ENCODE measurements at regions not wholly inside any gene's neighbourhood (a gene's known extent, or its start where the extent isn't known, plus 50 kb on each side); places are given as distances from the start of the nearest gene placed in this dataset.
"Not testable (repeated sequence)": the region's sequence is repeated elsewhere in the genome, so short reads cannot be mapped to it uniquely, and the experiment has no call there.

- no peak for DNase-seq
- no peaks in the 10 kb centered on the region for H3K27me3 ChIP-seq (replicated peaks; ENCODE audit: control insufficient read depth, insufficient read depth, low read length, poor library complexity, severe bottlenecking)
- no peaks in the 10 kb centered on the region for H3K36me3 ChIP-seq (ENCODE audit: control insufficient read depth, insufficient read depth, low read length)
- H3K27ac ChIP-seq (ENCODE audit: insufficient read depth, low read length, poor library complexity, severe bottlenecking) = no peak overlapping the region
- no peak overlapping the region for H3K4me3 ChIP-seq (ENCODE audit: insufficient read depth, low read depth, low read length, poor library complexity, severe bottlenecking)
- no peaks in the 10 kb centered on the region for H3K9me3 ChIP-seq (ENCODE audit: control insufficient read depth, low read length)
- no peaks in the 10 kb centered on the region for H3K4me1 ChIP-seq (ENCODE audit: control insufficient read depth, insufficient read depth, low read length, poor library complexity, severe bottlenecking)
These were observed 158.5 kb upstream of the AFDN start for GRCh38 chr6:167668019-167668753.

- Histone ChIP-seq H3K27ac (ENCODE audit: insufficient read depth, low read length, poor library complexity, severe bottlenecking) (no peak overlapping the region), H3K4me1 (ENCODE audit: control insufficient read depth, insufficient read depth, low read length, poor library complexity, severe bottlenecking) (no peaks in the 10 kb centered on the region), H3K4me3 (ENCODE audit: insufficient read depth, low read depth, low read length, poor library complexity, severe bottlenecking) (no peak overlapping the region), H3K27me3 (replicated peaks; ENCODE audit: control insufficient read depth, insufficient read depth, low read length, poor library complexity, severe bottlenecking) (no peaks in the 10 kb centered on the region), H3K9me3 (ENCODE audit: control insufficient read depth, low read length) (no peaks in the 10 kb centered on the region), H3K36me3 (ENCODE audit: control insufficient read depth, insufficient read depth, low read length) (no peaks in the 10 kb centered on the region)
- DNase-seq = no peak
These were observed 157.8 kb upstream of the AFDN start for GRCh38 chr6:167668754-167669552.

GRCh38 chr6:167669553-167669849, 157.2 kb upstream of the AFDN start:
- Histone ChIP-seq H3K27me3 (replicated peaks; ENCODE audit: control insufficient read depth, insufficient read depth, low read length, poor library complexity, severe bottlenecking) (no peaks in the 10 kb centered on the region), H3K36me3 (ENCODE audit: control insufficient read depth, insufficient read depth, low read length) (no peaks in the 10 kb centered on the region), H3K4me3 (ENCODE audit: insufficient read depth, low read depth, low read length, poor library complexity, severe bottlenecking) (no peak overlapping the region), H3K27ac (ENCODE audit: insufficient read depth, low read length, poor library complexity, severe bottlenecking) (no peak overlapping the region), H3K4me1 (ENCODE audit: control insufficient read depth, insufficient read depth, low read length, poor library complexity, severe bottlenecking) (no peaks in the 10 kb centered on the region), H3K9me3 (ENCODE audit: control insufficient read depth, low read length) (no peaks in the 10 kb centered on the region)
- no peak for DNase-seq

- Histone ChIP-seq H3K4me3 (ENCODE audit: insufficient read depth, low read depth, low read length, poor library complexity, severe bottlenecking) (no peak overlapping the region), H3K36me3 (ENCODE audit: control insufficient read depth, insufficient read depth, low read length) (no peaks in the 10 kb centered on the region)
- no peak for DNase-seq
These were observed 156.6 kb upstream of the AFDN start for GRCh38 chr6:167669870-167670802.

GRCh38 chr6:167670938-167671338, 155.8 kb upstream of the AFDN start:
- Histone ChIP-seq H3K4me3 (ENCODE audit: insufficient read depth, low read depth, low read length, poor library complexity, severe bottlenecking) (no peak overlapping the region), H3K4me1 (ENCODE audit: control insufficient read depth, insufficient read depth, low read length, poor library complexity, severe bottlenecking) (no peaks in the 10 kb centered on the region), H3K9me3 (ENCODE audit: control insufficient read depth, low read length) (no peaks in the 10 kb centered on the region), H3K27me3 (replicated peaks; ENCODE audit: control insufficient read depth, insufficient read depth, low read length, poor library complexity, severe bottlenecking) (no peaks in the 10 kb centered on the region), H3K36me3 (ENCODE audit: control insufficient read depth, insufficient read depth, low read length) (no peaks in the 10 kb centered on the region), H3K27ac (ENCODE audit: insufficient read depth, low read length, poor library complexity, severe bottlenecking) (no peak overlapping the region)
- DNase-seq = no peak

More at GRCh38 chr6:167669870-167670802, 156.6 kb upstream of the AFDN start:
- Histone ChIP-seq H3K4me1 (ENCODE audit: control insufficient read depth, insufficient read depth, low read length, poor library complexity, severe bottlenecking) (no peaks in the 10 kb centered on the region), H3K9me3 (ENCODE audit: control insufficient read depth, low read length) (no peaks in the 10 kb centered on the region), H3K27me3 (replicated peaks; ENCODE audit: control insufficient read depth, insufficient read depth, low read length, poor library complexity, severe bottlenecking) (no peaks in the 10 kb centered on the region), H3K27ac (ENCODE audit: insufficient read depth, low read length, poor library complexity, severe bottlenecking) (no peak overlapping the region)

- H3K36me3 ChIP-seq (ENCODE audit: control insufficient read depth, insufficient read depth, low read length); H3K4me1 ChIP-seq (ENCODE audit: control insufficient read depth, insufficient read depth, low read length, poor library complexity, severe bottlenecking); H3K27ac ChIP-seq (ENCODE audit: insufficient read depth, low read length, poor library complexity, severe bottlenecking); H3K9me3 ChIP-seq (ENCODE audit: control insufficient read depth, low read length); H3K4me3 ChIP-seq (ENCODE audit: insufficient read depth, low read depth, low read length, poor library complexity, severe bottlenecking); DNase-seq; H3K27me3 ChIP-seq (replicated peaks; ENCODE audit: control insufficient read depth, insufficient read depth, low read length, poor library complexity, severe bottlenecking): not testable (repeated sequence)
These were observed 155.2 kb upstream of the AFDN start for GRCh38 chr6:167671379-167671976.

- Histone ChIP-seq H3K9me3 (ENCODE audit: control insufficient read depth, low read length) (no peaks in the 10 kb centered on the region), H3K4me3 (ENCODE audit: insufficient read depth, low read depth, low read length, poor library complexity, severe bottlenecking) (no peak overlapping the region), H3K27ac (ENCODE audit: insufficient read depth, low read length, poor library complexity, severe bottlenecking) (no peak overlapping the region), H3K4me1 (ENCODE audit: control insufficient read depth, insufficient read depth, low read length, poor library complexity, severe bottlenecking) (no peaks in the 10 kb centered on the region), H3K27me3 (replicated peaks; ENCODE audit: control insufficient read depth, insufficient read depth, low read length, poor library complexity, severe bottlenecking) (no peaks in the 10 kb centered on the region), H3K36me3 (ENCODE audit: control insufficient read depth, insufficient read depth, low read length) (no peaks in the 10 kb centered on the region)
- DNase-seq = no peak
These were observed 154.6 kb upstream of the AFDN start for GRCh38 chr6:167671977-167672687.

- Histone ChIP-seq H3K27me3 (replicated peaks; ENCODE audit: control insufficient read depth, insufficient read depth, low read length, poor library complexity, severe bottlenecking) (peaks cover 4% of the 10 kb centered on the region), H3K27ac (ENCODE audit: insufficient read depth, low read length, poor library complexity, severe bottlenecking) (no peak overlapping the region), H3K4me1 (ENCODE audit: control insufficient read depth, insufficient read depth, low read length, poor library complexity, severe bottlenecking) (no peaks in the 10 kb centered on the region), H3K9me3 (ENCODE audit: control insufficient read depth, low read length) (no peaks in the 10 kb centered on the region), H3K36me3 (ENCODE audit: control insufficient read depth, insufficient read depth, low read length) (no peaks in the 10 kb centered on the region), H3K4me3 (ENCODE audit: insufficient read depth, low read depth, low read length, poor library complexity, severe bottlenecking) (no peak overlapping the region)
- no peak for DNase-seq
These were observed 154.0 kb upstream of the AFDN start for GRCh38 chr6:167672738-167673137.

- no peaks in the 10 kb centered on the region for H3K9me3 ChIP-seq (ENCODE audit: control insufficient read depth, low read length)
- no peaks in the 10 kb centered on the region for H3K4me1 ChIP-seq (ENCODE audit: control insufficient read depth, insufficient read depth, low read length, poor library complexity, severe bottlenecking)
- DNase-seq = no peak
- no peak overlapping the region for H3K4me3 ChIP-seq (ENCODE audit: insufficient read depth, low read depth, low read length, poor library complexity, severe bottlenecking)
- H3K27me3 ChIP-seq (replicated peaks; ENCODE audit: control insufficient read depth, insufficient read depth, low read length, poor library complexity, severe bottlenecking) = peaks cover 10% of the 10 kb centered on the region
- no peaks in the 10 kb centered on the region for H3K36me3 ChIP-seq (ENCODE audit: control insufficient read depth, insufficient read depth, low read length)
- H3K27ac ChIP-seq (ENCODE audit: insufficient read depth, low read length, poor library complexity, severe bottlenecking) = no peak overlapping the region
These were observed 152.8 kb upstream of the AFDN start for GRCh38 chr6:167673946-167674345.

All from effector memory CD4-positive, alpha-beta T cell (primary cell).